Activated T-cell treated with anti-CD3 and anti-CD28 coated beads, Interleukin-2, amount 50 U/mL, for 1 hour (primary cell): ENCODE measurements at regions not wholly inside any gene's neighbourhood (a gene's known extent, or its start where the extent isn't known, plus 50 kb on each side); places are given as distances from the start of the nearest gene placed in this dataset.
"Not testable (repeated sequence)": the region's sequence is repeated elsewhere in the genome, so short reads cannot be mapped to it uniquely, and the experiment has no call there.

Source experiments
- DNase-seq: peaks from one replicate; pipeline ENCODE4 v3.0.0-alpha.2; 2020

DNA sequence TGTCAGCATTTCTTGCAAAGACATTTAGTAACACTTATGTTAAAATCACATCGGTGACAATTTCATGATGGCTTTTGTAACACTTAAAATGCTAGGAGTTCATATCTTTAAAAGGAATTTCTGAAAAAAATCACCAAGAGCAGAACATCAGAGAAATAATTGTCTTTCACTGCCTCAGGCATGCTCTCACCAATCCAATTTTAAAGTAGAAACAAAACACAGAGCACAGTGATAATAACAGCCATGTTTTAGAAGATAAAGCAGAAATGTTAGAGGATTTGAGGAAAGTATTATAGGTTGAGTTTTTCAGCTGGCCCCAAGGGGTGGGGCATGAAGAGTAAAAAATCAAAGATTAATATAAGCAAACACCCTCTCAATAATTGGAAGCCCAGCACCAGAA is 1037.6 kb downstream of the DSC3 start:
- no peak for DNase-seq

GRCh38 chr18:29982218-29982617 is 1060.3 kb downstream of the DSC3 start:
- DNase-seq = no peak

GRCh38 chr18:29979881-29980280 is 1062.7 kb downstream of the DSC3 start:
- DNase-seq = no peak

GRCh38 chr18:29969876-29970275 is 1072.7 kb downstream of the DSC3 start:
- no peak for DNase-seq

- DNase-seq = no peak
Measured at GRCh38 chr18:29962579-29962978, 1080.0 kb downstream of the DSC3 start.

DNA sequence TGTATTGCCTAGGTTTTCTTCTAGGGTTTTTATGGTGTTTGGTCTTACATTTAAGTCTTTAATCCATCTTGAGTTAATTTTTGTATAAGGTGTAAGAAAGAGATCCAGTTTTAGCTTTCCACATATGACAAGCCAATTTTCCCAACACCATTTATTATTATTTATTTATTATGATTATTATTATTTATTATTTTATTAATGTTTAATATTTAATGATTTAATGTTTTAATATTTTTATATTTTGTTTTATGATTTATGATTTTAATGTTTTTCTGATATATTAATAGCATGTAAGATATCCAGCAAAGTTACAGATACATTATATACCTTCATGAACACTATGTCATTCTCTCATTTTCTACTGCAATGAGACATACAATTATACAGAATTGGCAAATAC is 1082.0 kb downstream of the DSC3 start:
- no peak for DNase-seq

DNA sequence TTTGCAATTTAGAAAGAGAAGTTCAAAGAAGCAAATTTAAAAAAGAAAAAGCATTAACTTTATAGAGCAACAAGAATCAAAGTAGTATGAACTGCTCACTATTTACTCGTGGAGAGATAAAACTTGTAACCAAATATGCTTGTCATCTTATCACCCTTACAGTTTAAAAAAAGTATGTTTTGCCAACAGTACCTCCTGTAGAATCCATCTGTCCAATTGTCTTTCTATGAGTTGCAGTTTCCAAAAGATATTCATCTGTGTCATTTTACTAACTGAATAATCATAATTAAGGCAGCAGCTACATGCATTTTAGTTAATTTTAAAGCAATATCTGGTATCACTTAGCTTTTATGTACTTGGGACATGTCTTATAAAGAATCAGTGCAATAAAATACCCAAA is 1112.3 kb downstream of the DSC3 start:
- no peak for DNase-seq

DNA sequence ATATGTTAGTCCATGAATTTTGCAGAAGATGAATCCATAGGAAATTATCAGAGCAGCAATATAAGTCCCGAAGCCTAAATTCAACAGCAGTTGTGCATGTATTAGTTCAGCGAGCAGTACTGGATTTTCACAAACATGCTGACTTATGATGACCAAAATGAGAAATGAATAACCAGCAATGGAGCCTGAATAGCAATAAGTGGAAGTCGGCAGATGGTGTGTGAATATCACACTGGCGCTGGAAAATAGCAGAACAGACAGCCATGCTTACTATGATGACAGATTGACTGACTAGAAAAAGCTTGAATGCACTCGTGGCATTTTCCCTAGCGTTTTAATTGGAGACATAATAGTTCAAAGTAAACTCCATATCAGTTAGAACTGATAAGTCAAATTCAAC is 1114.5 kb downstream of the DSC3 start:
- DNase-seq = no peak

- no peak for DNase-seq
Measured at GRCh38 chr18:29925566-29925965, 1117.0 kb downstream of the DSC3 start.

- no peak for DNase-seq
Measured at GRCh38 chr18:29912351-29912750, 1130.2 kb downstream of the DSC3 start.

- DNase-seq = no peak
Measured at GRCh38 chr18:29892960-29893558, 1149.5 kb downstream of the DSC3 start.

DNA sequence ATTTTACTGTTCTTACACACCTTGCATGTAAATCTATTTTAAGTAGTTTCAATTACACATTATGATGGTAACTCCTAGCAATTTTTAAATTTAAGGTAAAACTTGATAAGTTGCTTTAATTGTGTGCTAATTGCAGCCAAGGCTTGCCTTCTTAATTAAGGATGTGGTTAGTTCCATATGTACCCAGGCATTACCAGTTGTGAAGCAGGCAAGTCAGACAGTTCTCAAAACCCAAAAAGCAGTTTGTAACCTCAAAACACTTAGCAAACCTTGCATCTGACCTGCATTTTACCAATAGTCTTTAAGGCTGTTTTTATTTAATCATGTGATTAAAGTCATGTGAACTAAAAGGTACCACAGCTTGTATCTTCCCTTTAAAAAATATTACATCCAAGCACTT is 1159.4 kb downstream of the DSC3 start:
- DNase-seq = no peak

- DNase-seq = no peak
Measured at GRCh38 chr18:29882620-29883019, 1159.9 kb downstream of the DSC3 start.

DNA sequence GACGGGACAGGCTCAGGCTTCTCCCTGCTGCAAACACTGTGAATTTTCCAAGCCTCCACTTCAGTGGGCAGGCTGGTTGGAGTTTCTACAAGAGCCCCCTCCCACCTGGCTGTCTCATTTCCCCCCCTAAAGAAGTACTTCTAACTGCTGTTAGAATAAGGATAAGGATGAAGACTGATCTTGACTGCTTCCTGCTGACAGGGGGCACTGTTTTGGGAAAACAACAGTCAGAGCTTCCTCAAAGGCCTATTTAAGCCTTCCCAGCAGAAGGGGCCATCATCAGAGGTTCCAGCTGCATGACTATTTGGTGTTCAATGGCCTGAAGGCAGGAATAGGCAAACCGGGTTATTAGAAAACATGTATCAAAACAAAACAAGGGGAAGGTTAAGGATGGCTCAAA is 1162.8 kb downstream of the DSC3 start:
- no peak for DNase-seq

DNA sequence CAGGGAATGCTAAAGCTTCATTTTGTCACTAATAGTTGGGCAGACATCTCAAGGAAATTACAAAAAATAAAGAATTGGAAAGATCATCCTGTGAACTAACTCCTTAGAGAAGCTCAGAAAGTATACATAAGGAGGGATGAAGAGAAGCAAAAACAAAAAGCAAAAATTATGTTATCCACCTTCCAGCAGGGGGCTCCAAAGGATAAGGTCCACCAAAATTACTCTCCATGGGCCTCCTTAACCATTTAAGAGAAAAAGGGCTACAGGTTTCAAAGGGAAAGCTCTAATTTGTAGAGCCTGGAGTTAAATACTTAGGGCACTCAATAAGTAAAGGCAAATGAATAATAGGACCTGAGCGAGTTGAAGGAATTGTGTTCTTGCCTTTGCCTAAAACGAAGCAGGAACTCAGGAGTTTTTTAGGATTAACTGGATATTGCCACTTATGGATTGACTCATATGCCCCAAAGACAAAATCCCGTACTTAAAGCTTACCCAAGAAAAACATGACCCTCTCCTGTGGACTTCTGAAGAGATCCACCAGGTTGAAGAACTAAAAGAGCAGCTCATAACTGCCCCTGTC is 1167.9 kb downstream of the DSC3 start:
- no peak for DNase-seq

DNA sequence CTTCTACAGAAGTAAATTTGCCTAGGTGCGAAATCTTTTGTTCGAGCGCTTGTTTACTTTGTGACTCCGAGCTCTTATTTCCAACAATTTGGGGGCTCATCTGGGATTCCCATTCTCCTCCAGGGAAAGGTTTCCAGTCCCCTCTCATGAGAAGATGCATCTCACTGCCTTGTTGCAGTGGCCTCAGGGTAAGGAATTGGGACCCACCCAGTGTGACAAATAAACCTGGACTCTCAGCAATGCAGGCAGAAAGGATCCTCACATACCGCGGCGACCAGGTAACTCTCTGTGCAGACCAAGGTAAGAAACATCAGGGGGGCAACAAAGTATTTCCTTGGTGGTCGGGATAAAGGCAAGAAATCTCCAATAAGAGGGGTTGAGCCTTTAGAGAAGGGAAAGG is 1169.3 kb downstream of the DSC3 start:
- no peak for DNase-seq

GRCh38 chr18:29871246-29871645 is 1171.3 kb downstream of the DSC3 start:
- DNase-seq = no peak

DNA sequence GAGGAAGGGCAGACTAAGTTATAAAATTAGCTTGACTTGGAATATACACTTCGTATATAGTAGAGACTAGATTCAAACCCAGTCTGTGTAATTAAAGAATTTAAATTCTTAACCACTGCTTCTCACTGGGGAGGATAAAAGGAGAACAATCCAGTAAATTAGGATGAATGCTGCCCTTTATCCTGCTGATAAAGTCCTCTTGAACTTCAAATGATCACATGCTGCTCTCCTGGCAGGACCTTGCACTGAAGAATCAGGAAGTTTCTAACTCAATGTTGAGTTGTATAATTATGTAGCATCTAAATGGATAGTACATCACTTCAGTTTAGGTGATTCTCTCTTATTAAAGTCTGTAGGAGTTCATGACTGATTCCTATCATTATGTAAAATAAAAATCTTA is 1179.7 kb downstream of the DSC3 start:
- no peak for DNase-seq

DNA sequence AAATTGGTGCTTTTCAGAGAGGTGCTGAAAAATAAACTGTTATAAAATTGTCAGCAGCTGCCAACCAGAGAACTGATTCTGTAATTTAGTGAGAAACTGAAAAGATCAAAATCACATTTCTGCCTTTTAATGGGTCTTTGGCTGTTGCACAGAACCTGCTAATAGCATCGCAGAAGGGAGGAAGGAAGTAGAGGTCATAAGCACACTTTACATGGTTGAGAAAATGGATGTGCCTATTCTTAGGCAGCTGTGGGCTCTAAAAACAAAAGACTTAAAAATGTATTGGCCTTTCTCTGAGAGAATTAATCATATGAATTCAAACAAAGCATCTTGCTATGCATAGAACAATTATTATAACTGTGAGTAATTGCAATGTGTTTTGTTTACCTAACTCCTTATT is 1186.9 kb downstream of the DSC3 start:
- DNase-seq = no peak

DNA sequence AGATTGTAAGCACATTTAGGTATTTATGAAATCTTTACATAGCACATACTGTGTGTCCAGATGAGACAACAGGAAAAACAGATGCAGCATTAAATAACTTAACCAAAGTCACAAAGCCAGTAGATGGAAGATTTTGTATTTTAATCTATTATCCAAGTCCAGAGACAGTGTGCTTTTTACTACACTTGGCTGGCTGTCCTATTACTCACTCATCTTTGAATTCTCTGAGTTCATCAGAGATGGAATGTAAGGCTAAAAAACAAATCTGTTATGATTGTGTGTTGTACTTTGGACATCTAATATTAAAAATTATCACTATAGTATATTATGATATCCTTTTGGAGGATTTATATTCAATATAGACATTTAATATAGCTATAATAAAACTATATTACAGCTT is 1189.4 kb downstream of the DSC3 start:
- no peak for DNase-seq

GRCh38 chr18:29849144-29849543 is 1193.4 kb downstream of the DSC3 start:
- DNase-seq = no peak

DNA sequence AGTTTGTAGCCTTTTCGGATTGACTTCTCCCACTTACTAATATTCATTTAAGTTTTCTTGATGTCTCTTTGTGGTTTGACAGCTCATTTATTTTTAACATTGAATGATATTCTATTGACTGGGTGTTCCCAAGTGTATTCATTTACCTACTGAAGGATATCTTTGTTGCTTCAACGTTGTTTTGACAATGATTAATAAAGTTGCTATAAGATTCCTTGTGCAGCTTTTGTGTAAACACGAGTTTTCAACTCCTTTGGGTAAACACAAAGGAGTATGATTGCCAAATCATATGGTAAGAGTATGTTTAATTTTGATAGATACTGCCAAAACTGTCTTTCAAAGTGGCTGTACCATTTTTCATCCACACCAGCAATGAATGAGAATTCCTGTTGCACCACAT is 1200.9 kb downstream of the DSC3 start:
- DNase-seq = no peak

DNA sequence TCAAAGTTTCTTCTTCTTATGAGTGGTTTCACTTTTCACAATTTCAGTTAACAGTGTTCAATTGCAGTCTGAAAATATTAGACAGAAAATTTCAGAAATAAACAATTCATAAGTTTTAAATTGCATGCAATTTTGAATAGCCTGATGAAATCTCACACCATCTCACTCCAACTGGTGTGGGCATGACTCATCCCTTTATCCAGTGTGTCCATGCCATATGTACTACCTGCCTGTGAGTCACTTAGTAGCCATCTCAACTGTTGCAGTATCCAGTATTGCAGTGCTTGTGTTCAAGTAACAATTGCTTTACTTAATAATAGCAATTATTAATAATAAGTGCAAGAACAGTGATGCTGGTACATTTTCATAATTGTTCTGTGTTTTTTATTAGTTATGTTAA is 1202.5 kb downstream of the DSC3 start:
- no peak for DNase-seq

DNA sequence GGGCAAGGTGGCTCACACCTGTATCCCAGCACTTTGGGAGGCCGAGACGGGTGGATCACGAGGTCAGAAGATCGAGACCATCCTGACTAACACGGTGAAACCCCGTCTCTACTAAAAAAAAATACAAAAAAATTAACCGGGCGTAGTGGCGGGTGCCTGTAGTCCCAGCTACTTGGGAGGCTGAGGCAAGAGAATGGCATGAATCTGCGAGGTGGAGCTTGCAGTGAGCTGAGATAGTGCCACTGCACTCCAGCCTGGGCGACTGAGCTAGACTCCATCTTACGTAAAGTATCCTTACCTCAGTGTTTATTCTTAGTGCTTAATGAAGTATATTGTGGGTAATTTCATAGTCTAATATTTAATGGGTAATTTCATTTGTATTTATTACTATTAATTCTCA is 1203.6 kb downstream of the DSC3 start:
- not testable (repeated sequence) for DNase-seq

- DNase-seq = no peak
Measured at GRCh38 chr18:29838556-29838955, 1204.0 kb downstream of the DSC3 start.
